ENCODE measurements at regions not wholly inside any gene's neighbourhood (a gene's known extent, or its start where the extent isn't known, plus 50 kb on each side); places are given as distances from the start of the nearest gene placed in this dataset.

DNA sequence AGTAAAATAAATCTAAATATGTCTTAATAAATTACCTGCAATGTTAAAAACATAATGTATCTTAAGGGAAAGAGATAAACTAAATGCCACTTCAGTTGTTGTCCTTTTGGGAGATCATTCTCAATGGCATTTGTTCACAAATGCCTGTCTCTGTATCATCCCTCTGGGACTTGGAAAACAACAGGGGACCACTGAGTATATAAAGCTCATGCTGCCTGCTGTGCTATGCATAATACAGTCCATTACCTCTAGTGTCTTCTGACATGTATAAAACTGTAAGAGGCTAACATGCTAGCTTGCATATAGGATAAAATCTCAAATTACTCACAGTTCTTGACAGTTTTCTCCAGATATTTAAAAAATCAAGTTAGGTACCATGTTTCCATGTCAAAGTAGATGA is 503.9 kb downstream of the PDHA2 start:
- TF ChIP-seq, protein P1, sequence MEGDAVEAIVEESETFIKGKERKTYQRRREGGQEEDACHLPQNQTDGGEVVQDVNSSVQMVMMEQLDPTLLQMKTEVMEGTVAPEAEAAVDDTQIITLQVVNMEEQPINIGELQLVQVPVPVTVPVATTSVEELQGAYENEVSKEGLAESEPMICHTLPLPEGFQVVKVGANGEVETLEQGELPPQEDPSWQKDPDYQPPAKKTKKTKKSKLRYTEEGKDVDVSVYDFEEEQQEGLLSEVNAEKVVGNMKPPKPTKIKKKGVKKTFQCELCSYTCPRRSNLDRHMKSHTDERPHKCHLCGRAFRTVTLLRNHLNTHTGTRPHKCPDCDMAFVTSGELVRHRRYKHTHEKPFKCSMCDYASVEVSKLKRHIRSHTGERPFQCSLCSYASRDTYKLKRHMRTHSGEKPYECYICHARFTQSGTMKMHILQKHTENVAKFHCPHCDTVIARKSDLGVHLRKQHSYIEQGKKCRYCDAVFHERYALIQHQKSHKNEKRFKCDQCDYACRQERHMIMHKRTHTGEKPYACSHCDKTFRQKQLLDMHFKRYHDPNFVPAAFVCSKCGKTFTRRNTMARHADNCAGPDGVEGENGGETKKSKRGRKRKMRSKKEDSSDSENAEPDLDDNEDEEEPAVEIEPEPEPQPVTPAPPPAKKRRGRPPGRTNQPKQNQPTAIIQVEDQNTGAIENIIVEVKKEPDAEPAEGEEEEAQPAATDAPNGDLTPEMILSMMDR (conservative IDR thresholded peaks at IDR 0.05; ENCODE audit: low read depth in 2 of 2): no peak
- TF ChIP-seq CREB1 (CRISPR knock-in tag; IDR thresholded peaks at IDR 0.05; ENCODE audit: low read depth) (no peak), EZH2 (IDR thresholded peaks at IDR 0.05; ENCODE audit: low read depth, unreplicated experiment) (no peak), POLR2AphosphoS5 (IDR thresholded peaks at IDR 0.05; ENCODE audit: low read depth) (no peak), STAT1 (IDR thresholded peaks at IDR 0.05; ENCODE audit: unreplicated experiment) (no peak)
- TF ChIP-seq, protein P2, sequence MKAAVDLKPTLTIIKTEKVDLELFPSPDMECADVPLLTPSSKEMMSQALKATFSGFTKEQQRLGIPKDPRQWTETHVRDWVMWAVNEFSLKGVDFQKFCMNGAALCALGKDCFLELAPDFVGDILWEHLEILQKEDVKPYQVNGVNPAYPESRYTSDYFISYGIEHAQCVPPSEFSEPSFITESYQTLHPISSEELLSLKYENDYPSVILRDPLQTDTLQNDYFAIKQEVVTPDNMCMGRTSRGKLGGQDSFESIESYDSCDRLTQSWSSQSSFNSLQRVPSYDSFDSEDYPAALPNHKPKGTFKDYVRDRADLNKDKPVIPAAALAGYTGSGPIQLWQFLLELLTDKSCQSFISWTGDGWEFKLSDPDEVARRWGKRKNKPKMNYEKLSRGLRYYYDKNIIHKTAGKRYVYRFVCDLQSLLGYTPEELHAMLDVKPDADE (IDR thresholded peaks at IDR 0.05): no peak
- TF ChIP-seq, protein P3, sequence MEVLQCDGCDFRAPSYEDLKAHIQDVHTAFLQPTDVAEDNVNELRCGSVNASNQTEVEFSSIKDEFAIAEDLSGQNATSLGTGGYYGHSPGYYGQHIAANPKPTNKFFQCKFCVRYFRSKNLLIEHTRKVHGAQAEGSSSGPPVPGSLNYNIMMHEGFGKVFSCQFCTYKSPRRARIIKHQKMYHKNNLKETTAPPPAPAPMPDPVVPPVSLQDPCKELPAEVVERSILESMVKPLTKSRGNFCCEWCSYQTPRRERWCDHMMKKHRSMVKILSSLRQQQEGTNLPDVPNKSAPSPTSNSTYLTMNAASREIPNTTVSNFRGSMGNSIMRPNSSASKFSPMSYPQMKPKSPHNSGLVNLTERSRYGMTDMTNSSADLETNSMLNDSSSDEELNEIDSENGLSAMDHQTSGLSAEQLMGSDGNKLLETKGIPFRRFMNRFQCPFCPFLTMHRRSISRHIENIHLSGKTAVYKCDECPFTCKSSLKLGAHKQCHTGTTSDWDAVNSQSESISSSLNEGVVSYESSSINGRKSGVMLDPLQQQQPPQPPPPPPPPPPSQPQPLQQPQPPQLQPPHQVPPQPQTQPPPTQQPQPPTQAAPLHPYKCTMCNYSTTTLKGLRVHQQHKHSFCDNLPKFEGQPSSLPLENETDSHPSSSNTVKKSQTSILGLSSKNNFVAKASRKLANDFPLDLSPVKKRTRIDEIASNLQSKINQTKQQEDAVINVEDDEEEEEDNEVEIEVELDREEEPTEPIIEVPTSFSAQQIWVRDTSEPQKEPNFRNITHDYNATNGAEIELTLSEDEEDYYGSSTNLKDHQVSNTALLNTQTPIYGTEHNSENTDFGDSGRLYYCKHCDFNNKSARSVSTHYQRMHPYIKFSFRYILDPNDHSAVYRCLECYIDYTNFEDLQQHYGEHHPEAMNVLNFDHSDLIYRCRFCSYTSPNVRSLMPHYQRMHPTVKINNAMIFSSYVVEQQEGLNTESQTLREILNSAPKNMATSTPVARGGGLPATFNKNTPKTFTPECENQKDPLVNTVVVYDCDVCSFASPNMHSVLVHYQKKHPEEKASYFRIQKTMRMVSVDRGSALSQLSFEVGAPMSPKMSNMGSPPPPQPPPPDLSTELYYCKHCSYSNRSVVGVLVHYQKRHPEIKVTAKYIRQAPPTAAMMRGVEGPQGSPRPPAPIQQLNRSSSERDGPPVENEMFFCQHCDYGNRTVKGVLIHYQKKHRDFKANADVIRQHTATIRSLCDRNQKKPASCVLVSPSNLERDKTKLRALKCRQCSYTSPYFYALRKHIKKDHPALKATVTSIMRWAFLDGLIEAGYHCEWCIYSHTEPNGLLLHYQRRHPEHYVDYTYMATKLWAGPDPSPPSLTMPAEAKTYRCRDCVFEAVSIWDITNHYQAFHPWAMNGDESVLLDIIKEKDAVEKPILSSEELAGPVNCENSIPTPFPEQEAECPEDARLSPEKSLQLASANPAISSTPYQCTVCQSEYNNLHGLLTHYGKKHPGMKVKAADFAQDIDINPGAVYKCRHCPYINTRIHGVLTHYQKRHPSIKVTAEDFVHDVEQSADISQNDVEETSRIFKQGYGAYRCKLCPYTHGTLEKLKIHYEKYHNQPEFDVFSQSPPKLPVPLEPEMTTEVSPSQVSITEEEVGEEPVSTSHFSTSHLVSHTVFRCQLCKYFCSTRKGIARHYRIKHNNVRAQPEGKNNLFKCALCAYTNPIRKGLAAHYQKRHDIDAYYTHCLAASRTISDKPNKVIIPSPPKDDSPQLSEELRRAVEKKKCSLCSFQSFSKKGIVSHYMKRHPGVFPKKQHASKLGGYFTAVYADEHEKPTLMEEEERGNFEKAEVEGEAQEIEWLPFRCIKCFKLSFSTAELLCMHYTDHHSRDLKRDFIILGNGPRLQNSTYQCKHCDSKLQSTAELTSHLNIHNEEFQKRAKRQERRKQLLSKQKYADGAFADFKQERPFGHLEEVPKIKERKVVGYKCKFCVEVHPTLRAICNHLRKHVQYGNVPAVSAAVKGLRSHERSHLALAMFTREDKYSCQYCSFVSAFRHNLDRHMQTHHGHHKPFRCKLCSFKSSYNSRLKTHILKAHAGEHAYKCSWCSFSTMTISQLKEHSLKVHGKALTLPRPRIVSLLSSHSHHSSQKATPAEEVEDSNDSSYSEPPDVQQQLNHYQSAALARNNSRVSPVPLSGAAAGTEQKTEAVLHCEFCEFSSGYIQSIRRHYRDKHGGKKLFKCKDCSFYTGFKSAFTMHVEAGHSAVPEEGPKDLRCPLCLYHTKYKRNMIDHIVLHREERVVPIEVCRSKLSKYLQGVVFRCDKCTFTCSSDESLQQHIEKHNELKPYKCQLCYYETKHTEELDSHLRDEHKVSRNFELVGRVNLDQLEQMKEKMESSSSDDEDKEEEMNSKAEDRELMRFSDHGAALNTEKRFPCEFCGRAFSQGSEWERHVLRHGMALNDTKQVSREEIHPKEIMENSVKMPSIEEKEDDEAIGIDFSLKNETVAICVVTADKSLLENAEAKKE (CRISPR knock-in tag; IDR thresholded peaks at IDR 0.05): no peak
- TF ChIP-seq, protein P4, sequence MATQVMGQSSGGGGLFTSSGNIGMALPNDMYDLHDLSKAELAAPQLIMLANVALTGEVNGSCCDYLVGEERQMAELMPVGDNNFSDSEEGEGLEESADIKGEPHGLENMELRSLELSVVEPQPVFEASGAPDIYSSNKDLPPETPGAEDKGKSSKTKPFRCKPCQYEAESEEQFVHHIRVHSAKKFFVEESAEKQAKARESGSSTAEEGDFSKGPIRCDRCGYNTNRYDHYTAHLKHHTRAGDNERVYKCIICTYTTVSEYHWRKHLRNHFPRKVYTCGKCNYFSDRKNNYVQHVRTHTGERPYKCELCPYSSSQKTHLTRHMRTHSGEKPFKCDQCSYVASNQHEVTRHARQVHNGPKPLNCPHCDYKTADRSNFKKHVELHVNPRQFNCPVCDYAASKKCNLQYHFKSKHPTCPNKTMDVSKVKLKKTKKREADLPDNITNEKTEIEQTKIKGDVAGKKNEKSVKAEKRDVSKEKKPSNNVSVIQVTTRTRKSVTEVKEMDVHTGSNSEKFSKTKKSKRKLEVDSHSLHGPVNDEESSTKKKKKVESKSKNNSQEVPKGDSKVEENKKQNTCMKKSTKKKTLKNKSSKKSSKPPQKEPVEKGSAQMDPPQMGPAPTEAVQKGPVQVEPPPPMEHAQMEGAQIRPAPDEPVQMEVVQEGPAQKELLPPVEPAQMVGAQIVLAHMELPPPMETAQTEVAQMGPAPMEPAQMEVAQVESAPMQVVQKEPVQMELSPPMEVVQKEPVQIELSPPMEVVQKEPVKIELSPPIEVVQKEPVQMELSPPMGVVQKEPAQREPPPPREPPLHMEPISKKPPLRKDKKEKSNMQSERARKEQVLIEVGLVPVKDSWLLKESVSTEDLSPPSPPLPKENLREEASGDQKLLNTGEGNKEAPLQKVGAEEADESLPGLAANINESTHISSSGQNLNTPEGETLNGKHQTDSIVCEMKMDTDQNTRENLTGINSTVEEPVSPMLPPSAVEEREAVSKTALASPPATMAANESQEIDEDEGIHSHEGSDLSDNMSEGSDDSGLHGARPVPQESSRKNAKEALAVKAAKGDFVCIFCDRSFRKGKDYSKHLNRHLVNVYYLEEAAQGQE (IDR thresholded peaks at IDR 0.05; ENCODE audit: unreplicated experiment): no peak

Measured in GM23338 (cell line).